DOHH2 (cell line): ENCODE measurements at regions not wholly inside any gene's neighbourhood (a gene's known extent, or its start where the extent isn't known, plus 50 kb on each side); places are given as distances from the start of the nearest gene placed in this dataset.

Experiments used
- EZH2phosphoT487 ChIP-seq: fragments of 200-600 bp; sonication (generic); IDR thresholded peaks from 2 replicates; pipeline ENCODE4 v1.6.1; 2017; ENCODE audit warnings: borderline replicate concordance, mild to moderate bottlenecking, antibody characterized with exemption, low read length, moderate library complexity, mixed read lengths
- TF ChIP-seq, protein P1 (sequence below): fragments of 200-600 bp; sonication (generic); IDR thresholded peaks from one replicate; pipeline ENCODE4 v1.5.1; 2014; ENCODE audit warnings: antibody characterized with exemption, mild to moderate bottlenecking, low read depth, low read length; ENCODE audit not compliant: poor library complexity, severe bottlenecking

DNA sequence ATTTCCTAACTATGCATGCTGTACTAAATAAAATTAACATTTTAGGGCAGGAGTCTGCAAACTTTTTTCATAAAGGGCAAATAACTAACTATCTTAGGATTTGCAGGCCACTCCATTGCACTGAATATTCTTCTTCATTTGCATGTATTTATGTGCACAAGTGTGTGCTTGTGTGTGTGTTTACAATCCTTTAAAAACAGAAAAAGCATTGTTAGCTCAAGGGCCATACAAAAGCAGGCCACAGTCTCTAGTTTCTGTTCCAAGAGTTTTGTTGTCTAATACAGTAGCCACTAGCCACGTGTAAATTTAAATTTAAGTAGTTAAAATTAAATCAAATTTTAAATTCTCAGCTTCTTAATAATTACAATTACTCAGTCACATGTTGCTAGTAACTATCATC lies 621.8 kb downstream of the TMA16 start:
- TF ChIP-seq, protein P1, sequence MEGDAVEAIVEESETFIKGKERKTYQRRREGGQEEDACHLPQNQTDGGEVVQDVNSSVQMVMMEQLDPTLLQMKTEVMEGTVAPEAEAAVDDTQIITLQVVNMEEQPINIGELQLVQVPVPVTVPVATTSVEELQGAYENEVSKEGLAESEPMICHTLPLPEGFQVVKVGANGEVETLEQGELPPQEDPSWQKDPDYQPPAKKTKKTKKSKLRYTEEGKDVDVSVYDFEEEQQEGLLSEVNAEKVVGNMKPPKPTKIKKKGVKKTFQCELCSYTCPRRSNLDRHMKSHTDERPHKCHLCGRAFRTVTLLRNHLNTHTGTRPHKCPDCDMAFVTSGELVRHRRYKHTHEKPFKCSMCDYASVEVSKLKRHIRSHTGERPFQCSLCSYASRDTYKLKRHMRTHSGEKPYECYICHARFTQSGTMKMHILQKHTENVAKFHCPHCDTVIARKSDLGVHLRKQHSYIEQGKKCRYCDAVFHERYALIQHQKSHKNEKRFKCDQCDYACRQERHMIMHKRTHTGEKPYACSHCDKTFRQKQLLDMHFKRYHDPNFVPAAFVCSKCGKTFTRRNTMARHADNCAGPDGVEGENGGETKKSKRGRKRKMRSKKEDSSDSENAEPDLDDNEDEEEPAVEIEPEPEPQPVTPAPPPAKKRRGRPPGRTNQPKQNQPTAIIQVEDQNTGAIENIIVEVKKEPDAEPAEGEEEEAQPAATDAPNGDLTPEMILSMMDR: no peak
- no peak for TF ChIP-seq EZH2phosphoT487
